OCI-LY1 (cell line): ENCODE measurements at regions not wholly inside any gene's neighbourhood (a gene's known extent, or its start where the extent isn't known, plus 50 kb on each side); places are given as distances from the start of the nearest gene placed in this dataset.
"Not testable (repeated sequence)": the region's sequence is repeated elsewhere in the genome, so short reads cannot be mapped to it uniquely, and the experiment has no call there.

ENCODE experiments used
- EZH2 ChIP-seq: fragments of 200-600 bp; sonication (generic), shearing (Covaris generic); IDR thresholded peaks from 2 replicates; pipeline ENCODE4 v1.8.0; 2017; ENCODE audit warnings: borderline replicate concordance, mixed run types, mild to moderate bottlenecking, antibody characterized with exemption, low read length, moderate library complexity, mixed read lengths
- TF ChIP-seq, protein P1 (sequence below): fragments of 200-600 bp; sonication (generic), shearing (Covaris generic); IDR thresholded peaks from 2 replicates; pipeline ENCODE4 v1.5.1; 2017; ENCODE audit warnings: mild to moderate bottlenecking, antibody characterized with exemption, low read length, moderate library complexity, mixed read lengths

GRCh38 chrX:23458957-23459356, 124.3 kb downstream of the PTCHD1 start:
- TF ChIP-seq, protein P1, sequence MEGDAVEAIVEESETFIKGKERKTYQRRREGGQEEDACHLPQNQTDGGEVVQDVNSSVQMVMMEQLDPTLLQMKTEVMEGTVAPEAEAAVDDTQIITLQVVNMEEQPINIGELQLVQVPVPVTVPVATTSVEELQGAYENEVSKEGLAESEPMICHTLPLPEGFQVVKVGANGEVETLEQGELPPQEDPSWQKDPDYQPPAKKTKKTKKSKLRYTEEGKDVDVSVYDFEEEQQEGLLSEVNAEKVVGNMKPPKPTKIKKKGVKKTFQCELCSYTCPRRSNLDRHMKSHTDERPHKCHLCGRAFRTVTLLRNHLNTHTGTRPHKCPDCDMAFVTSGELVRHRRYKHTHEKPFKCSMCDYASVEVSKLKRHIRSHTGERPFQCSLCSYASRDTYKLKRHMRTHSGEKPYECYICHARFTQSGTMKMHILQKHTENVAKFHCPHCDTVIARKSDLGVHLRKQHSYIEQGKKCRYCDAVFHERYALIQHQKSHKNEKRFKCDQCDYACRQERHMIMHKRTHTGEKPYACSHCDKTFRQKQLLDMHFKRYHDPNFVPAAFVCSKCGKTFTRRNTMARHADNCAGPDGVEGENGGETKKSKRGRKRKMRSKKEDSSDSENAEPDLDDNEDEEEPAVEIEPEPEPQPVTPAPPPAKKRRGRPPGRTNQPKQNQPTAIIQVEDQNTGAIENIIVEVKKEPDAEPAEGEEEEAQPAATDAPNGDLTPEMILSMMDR = not testable (repeated sequence)
- not testable (repeated sequence) for TF ChIP-seq EZH2
